Prostate gland (tissue), 2 donors: ENCODE measurements at regions not wholly inside any gene's neighbourhood (a gene's known extent, or its start where the extent isn't known, plus 50 kb on each side); places are given as distances from the start of the nearest gene placed in this dataset.

Experiments
- CTCF ChIP-seq, 4 experiments: fragments of 200-600 bp in 2 of 4; fragments of 450-650 bp in 2 of 4; sonication (generic) in 2 of 4; IDR thresholded peaks; 1 replicate in 3 of 4; 2 replicates in 1 of 4; pipeline ENCODE4 v1.5.1; 2016 to 2019; ENCODE audit warnings: antibody characterized with exemption in 4 of 4, mild to moderate bottlenecking in 2 of 4, moderate library complexity in 2 of 4
- POLR2A ChIP-seq: fragments of 450-650 bp; IDR thresholded peaks from one replicate; pipeline ENCODE4 v1.6.1; 2016; ENCODE audit warnings: antibody characterized with exemption, mild to moderate bottlenecking
- POLR2AphosphoS5 ChIP-seq: sonication (generic); formaldehyde crosslinking; IDR thresholded peaks from one replicate; pipeline ENCODE4 v1.6.1; 2017; ENCODE audit warnings: antibody characterized with exemption

GRCh38 chr7:98548971-98549370 is 68.1 kb upstream of the NPTX2 start:
- TF ChIP-seq CTCF (IDR thresholded peaks at IDR 0.05) (no peak), POLR2AphosphoS5 (no peak), POLR2A (no peak)
